OCI-LY7 (cell line): ENCODE measurements at regions not wholly inside any gene's neighbourhood (a gene's known extent, or its start where the extent isn't known, plus 50 kb on each side); places are given as distances from the start of the nearest gene placed in this dataset.

Experiments used
- BruUV-seq: library from RNA; stranded (reverse); fragments of 400-500 nt; replicated peaks from 2 replicates; lab custom pipeline; 2021; lab: Mats Ljungman, UMichigan
- CTCF ChIA-PET: fragments of 300-600 bp; sonication (Branson Sonifier 250); formaldehyde crosslinking; loops from one replicate; lab custom pipeline; 2022; ENCODE audit warnings: antibody characterized with exemption; ENCODE audit not compliant: unreplicated experiment; lab: Charles Lee
- POLR2A ChIA-PET: fragments of 300-600 bp; sonication (Branson Sonifier 250); formaldehyde crosslinking; loops from one replicate; lab custom pipeline; 2022; ENCODE audit warnings: antibody characterized with exemption; lab: Charles Lee
- DNase-seq: peaks from one replicate; pipeline ENCODE4 v3.0.0-alpha.2; 2015; ENCODE audit warnings: low spot score
- H2AFZ ChIP-seq: fragments of 200-600 bp; sonication (generic), shearing (Covaris generic); 2 replicates; pipeline ENCODE4 v1.6.1; 2014; ENCODE audit warnings: mild to moderate bottlenecking, antibody characterized with exemption, low read length, moderate library complexity
- H3K27ac ChIP-seq: fragments of 200-600 bp; sonication (generic); 2 replicates; pipeline ENCODE4 v1.5.1; 2014; ENCODE audit warnings: mixed run types, low read depth, mild to moderate bottlenecking, moderate library complexity, low read length, inconsistent platforms; ENCODE audit not compliant: poor library complexity, severe bottlenecking
- H3K36me3 ChIP-seq: fragments of 200-600 bp; sonication (generic); 2 replicates; pipeline ENCODE4 v1.6.1; 2014; ENCODE audit warnings: mild to moderate bottlenecking, antibody characterized with exemption, low read length, moderate library complexity, mixed read lengths; ENCODE audit not compliant: insufficient read depth
- H3K4me1 ChIP-seq: fragments of 200-600 bp; sonication (generic); 2 replicates; pipeline ENCODE4 v1.5.1; 2014; ENCODE audit warnings: mild to moderate bottlenecking, low read length; ENCODE audit not compliant: insufficient read depth, poor library complexity, severe bottlenecking
- H3K4me2 ChIP-seq: fragments of 200-600 bp; sonication (generic); 2 replicates; pipeline ENCODE4 v1.6.1; 2014; ENCODE audit warnings: mild to moderate bottlenecking, low read length
- H3K4me3 ChIP-seq: fragments of 200-600 bp; sonication (generic); 2 replicates; pipeline ENCODE4 v1.5.1; 2014; ENCODE audit warnings: mild to moderate bottlenecking, low read depth, low read length; ENCODE audit not compliant: poor library complexity, severe bottlenecking
- H3K79me2 ChIP-seq: fragments of 200-600 bp; sonication (generic); 2 replicates; pipeline ENCODE4 v1.6.1; 2016; ENCODE audit warnings: low read depth, mild to moderate bottlenecking, low read length, moderate library complexity, mixed read lengths; ENCODE audit not compliant: insufficient read depth
- H3K9me2 ChIP-seq: fragments of 200-600 bp; sonication (generic); 2 replicates; pipeline ENCODE4 v1.6.1; 2016; ENCODE audit warnings: mild to moderate bottlenecking, low read length, mixed read lengths; ENCODE audit not compliant: insufficient read depth
- H3K9me3 ChIP-seq: fragments of 200-600 bp; sonication (generic); 2 replicates; pipeline ENCODE4 v1.6.1; 2014; ENCODE audit warnings: mild to moderate bottlenecking, mixed run types, low read length, mixed read lengths
- H4K20me1 ChIP-seq: fragments of 200-600 bp; sonication (generic); 2 replicates; pipeline ENCODE4 v1.6.1; 2014; ENCODE audit warnings: mild to moderate bottlenecking, antibody characterized with exemption, low read length, moderate library complexity, mixed read lengths; ENCODE audit not compliant: insufficient read depth
- EZH2phosphoT487 ChIP-seq: fragments of 200-600 bp; sonication (generic); IDR thresholded peaks from 2 replicates; pipeline ENCODE4 v1.6.1; 2018; ENCODE audit warnings: low read depth, borderline replicate concordance, mild to moderate bottlenecking, mixed run types, antibody characterized with exemption, low read length, moderate library complexity, mixed read lengths
- intact Hi-C: fragments of 100-400 bp; cut with micrococcal nuclease; formaldehyde crosslinking; loops from one replicate; pipeline ENCODE4 v1.10.0; 2022; ENCODE audit not compliant: unreplicated experiment
- TF ChIP-seq, protein P1 (sequence below): fragments of 200-600 bp; sonication (generic); conservative IDR thresholded peaks from 2 replicates; pipeline ENCODE4 v1.5.1; 2014; ENCODE audit warnings: mild to moderate bottlenecking, antibody characterized with exemption, low read length, moderate library complexity, mixed read lengths

DNA sequence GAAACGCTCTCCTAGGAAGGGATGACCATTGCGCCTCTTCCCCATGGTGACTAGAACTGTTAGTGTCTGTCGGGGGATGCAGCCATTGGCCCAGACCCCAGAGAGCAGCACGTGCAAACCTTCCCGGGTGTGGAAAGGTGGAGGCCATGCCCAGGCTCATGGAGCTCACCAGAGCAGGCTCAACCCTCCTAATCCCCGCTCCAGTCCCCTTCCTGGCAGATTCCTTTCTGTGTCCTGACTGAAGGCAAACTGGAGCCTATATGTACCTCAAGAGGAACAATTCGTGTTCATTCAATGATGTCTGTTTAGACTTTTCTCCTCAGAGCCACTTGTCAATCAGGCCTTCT is 94.4 kb downstream of the RHOB start:
- no peaks in the 10 kb centered on the region for H3K4me1 ChIP-seq
- no peaks in the 10 kb centered on the region for H4K20me1 ChIP-seq
- no peak overlapping the region for H3K4me3 ChIP-seq
- H3K9me3 ChIP-seq, result no peaks in the 10 kb centered on the region
- H3K36me3 ChIP-seq, result no peaks in the 10 kb centered on the region
- H2AFZ ChIP-seq, result no peak overlapping the region
- ChIA-PET CTCF (no interaction called here), POLR2A (interaction anchor here (0.5 kb wide), 1 partner anchor 92 kb away, joined by 3 read pairs; no protein-coding TSS in a partner anchor)
- H3K4me2 ChIP-seq, result no peak overlapping the region
- no peaks in the 10 kb centered on the region for H3K9me2 ChIP-seq
- no peaks in the 10 kb centered on the region for H3K79me2 ChIP-seq
- intact Hi-C loops, result no loop called here
- DNase-seq, result no peak
- TF ChIP-seq EZH2phosphoT487, result no peak
- TF ChIP-seq, protein P1, sequence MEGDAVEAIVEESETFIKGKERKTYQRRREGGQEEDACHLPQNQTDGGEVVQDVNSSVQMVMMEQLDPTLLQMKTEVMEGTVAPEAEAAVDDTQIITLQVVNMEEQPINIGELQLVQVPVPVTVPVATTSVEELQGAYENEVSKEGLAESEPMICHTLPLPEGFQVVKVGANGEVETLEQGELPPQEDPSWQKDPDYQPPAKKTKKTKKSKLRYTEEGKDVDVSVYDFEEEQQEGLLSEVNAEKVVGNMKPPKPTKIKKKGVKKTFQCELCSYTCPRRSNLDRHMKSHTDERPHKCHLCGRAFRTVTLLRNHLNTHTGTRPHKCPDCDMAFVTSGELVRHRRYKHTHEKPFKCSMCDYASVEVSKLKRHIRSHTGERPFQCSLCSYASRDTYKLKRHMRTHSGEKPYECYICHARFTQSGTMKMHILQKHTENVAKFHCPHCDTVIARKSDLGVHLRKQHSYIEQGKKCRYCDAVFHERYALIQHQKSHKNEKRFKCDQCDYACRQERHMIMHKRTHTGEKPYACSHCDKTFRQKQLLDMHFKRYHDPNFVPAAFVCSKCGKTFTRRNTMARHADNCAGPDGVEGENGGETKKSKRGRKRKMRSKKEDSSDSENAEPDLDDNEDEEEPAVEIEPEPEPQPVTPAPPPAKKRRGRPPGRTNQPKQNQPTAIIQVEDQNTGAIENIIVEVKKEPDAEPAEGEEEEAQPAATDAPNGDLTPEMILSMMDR, result no peak
- no peak overlapping the region for H3K27ac ChIP-seq
- no TSS peak for BruUV-seq

DNA sequence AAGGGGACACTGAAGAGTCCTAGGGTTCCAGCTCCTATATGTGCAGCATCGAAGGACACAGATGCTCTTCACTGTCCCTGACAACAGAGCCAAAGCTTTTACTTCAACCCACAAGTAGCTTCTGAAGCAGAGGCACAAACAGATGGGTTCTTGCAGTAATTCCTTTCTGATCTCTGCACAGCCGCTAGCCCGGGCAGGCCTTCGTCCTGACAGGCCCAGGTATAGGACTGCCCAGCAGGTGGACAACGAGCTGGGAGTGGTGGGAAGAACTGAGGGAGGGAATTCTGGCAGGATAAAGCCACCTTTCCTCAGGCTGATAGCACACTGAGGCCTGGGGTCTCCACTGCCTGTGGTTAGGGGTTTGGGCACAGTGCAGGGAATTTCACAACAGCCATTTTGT is 94.8 kb downstream of the RHOB start:
- no peak for DNase-seq
- H3K4me3 ChIP-seq, result no peak overlapping the region
- H3K36me3 ChIP-seq, result no peaks in the 10 kb centered on the region
- POLR2A ChIA-PET, result interaction anchor here (0.5 kb wide), 1 partner anchor 92 kb away, joined by 3 read pairs; no protein-coding TSS in a partner anchor
- BruUV-seq, result no TSS peak
- H3K79me2 ChIP-seq, result no peaks in the 10 kb centered on the region
- no peak overlapping the region for H3K4me2 ChIP-seq
- CTCF ChIA-PET, result no interaction called here
- no peak overlapping the region for H3K27ac ChIP-seq
- no peaks in the 10 kb centered on the region for H3K9me3 ChIP-seq
- H3K9me2 ChIP-seq, result no peaks in the 10 kb centered on the region
- no peaks in the 10 kb centered on the region for H4K20me1 ChIP-seq
- intact Hi-C loops, result no loop called here
- no peak for TF ChIP-seq EZH2phosphoT487
- TF ChIP-seq, protein P1, result no peak
- no peak overlapping the region for H2AFZ ChIP-seq
- H3K4me1 ChIP-seq, result no peaks in the 10 kb centered on the region

DNA sequence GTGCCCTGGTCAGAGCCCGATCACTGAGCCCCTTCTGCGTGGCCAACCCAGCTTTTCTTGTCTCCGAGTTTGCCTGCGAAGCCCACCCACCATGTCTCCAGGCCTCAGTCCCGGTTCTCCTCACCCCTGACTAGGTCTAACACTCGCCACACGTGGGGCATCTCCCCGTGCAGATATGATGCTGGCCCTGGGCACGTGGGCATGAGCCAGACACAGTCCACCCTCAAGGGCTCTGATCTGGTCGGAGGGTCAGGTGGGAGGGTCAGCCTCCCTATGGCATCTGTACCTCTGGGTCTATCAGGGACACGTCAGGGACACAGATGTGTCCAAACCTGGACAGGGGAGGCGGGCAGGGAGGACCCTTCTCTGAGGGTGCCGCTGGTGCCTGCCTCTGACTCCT is 95.4 kb downstream of the RHOB start:
- intact Hi-C loops, result no loop called here
- H3K4me1 ChIP-seq, result no peaks in the 10 kb centered on the region
- ChIA-PET POLR2A (no interaction called here), CTCF (no interaction called here)
- no peaks in the 10 kb centered on the region for H3K9me2 ChIP-seq
- no TSS peak for BruUV-seq
- no peak overlapping the region for H3K4me2 ChIP-seq
- DNase-seq, result no peak
- no peak overlapping the region for H2AFZ ChIP-seq
- no peaks in the 10 kb centered on the region for H3K79me2 ChIP-seq
- H3K36me3 ChIP-seq, result no peaks in the 10 kb centered on the region
- H4K20me1 ChIP-seq, result no peaks in the 10 kb centered on the region
- H3K9me3 ChIP-seq, result no peaks in the 10 kb centered on the region
- H3K4me3 ChIP-seq, result no peak overlapping the region
- no peak for TF ChIP-seq EZH2phosphoT487
- TF ChIP-seq, protein P1, result no peak
- H3K27ac ChIP-seq, result no peak overlapping the region
